Keratinocyte (primary cell): ENCODE measurements at regions not wholly inside any gene's neighbourhood (a gene's known extent, or its start where the extent isn't known, plus 50 kb on each side); places are given as distances from the start of the nearest gene placed in this dataset.

Source experiments
- DNase-seq: peaks from one replicate; pipeline ENCODE4 v3.0.0-alpha.2; 2011; ENCODE audit warnings: low read depth, missing footprints, low spot score
- FAIRE-seq: peaks from 2 replicates; lab custom pipeline; 2011; peaks lifted over from hg19 to GRCh38; lab: Jason Lieb, UNC
- H2AFZ ChIP-seq: 2 replicates; pipeline ENCODE4 v1.6.0; 2012; ENCODE audit warnings: low read length, control low read depth, inconsistent platforms; ENCODE audit not compliant: control insufficient read depth
- H3K27ac ChIP-seq: 2 replicates; pipeline ENCODE4 v1.5.1; 2011; ENCODE audit warnings: low read length; ENCODE audit not compliant: control insufficient read depth, insufficient read depth
- H3K27me3 ChIP-seq: 3 replicates; pipeline ENCODE4 v1.6.0; 2011; ENCODE audit warnings: low read length; ENCODE audit not compliant: control insufficient read depth, insufficient read depth; ENCODE audit errors: extremely low read depth
- H3K36me3 ChIP-seq, 2 experiments: 2 replicates in 1 of 2; 3 replicates in 1 of 2; pipeline ENCODE4 v1.5.1; 2011; ENCODE audit warnings: low read length in 2 of 2, mild to moderate bottlenecking in 1 of 2; ENCODE audit not compliant: control insufficient read depth in 2 of 2, insufficient read depth in 2 of 2; ENCODE audit errors: extremely low read depth in 1 of 2
- H3K4me1 ChIP-seq: 3 replicates; pipeline ENCODE4 v1.5.1; 2011; ENCODE audit warnings: low read length; ENCODE audit not compliant: control insufficient read depth, insufficient read depth; ENCODE audit errors: extremely low read depth
- H3K4me2 ChIP-seq: 3 replicates; pipeline ENCODE4 v1.6.0; 2011; ENCODE audit warnings: low read depth, low read length; ENCODE audit not compliant: control insufficient read depth, insufficient read depth; ENCODE audit errors: extremely low read depth
- H3K4me3 ChIP-seq, 3 experiments: fragments of 200-600 bp in 1 of 3; sonication (generic) in 1 of 3; 2 replicates in 2 of 3; 3 replicates in 1 of 3; pipeline ENCODE4 v1.5.1; 2011 to 2016; ENCODE audit warnings: low read length in 3 of 3, mild to moderate bottlenecking in 3 of 3, control low read depth in 2 of 3, inconsistent platforms in 1 of 3, low read depth in 1 of 3, mixed read lengths in 1 of 3, mixed run types in 1 of 3, moderate library complexity in 1 of 3; ENCODE audit not compliant: control insufficient read depth in 2 of 3, insufficient read depth in 2 of 3; ENCODE audit errors: extremely low read depth in 1 of 3
- H3K79me2 ChIP-seq: 2 replicates; pipeline ENCODE4 v1.6.0; 2012; ENCODE audit warnings: low read length; ENCODE audit not compliant: control insufficient read depth, insufficient read depth
- H3K9ac ChIP-seq: 3 replicates; pipeline ENCODE4 v1.6.0; 2011; ENCODE audit warnings: low read length; ENCODE audit not compliant: control insufficient read depth, insufficient read depth; ENCODE audit errors: extremely low read depth
- H3K9me1 ChIP-seq: 3 replicates; pipeline ENCODE4 v1.6.0; 2011; ENCODE audit warnings: low read length; ENCODE audit not compliant: control insufficient read depth, insufficient read depth; ENCODE audit errors: extremely low read depth
- H3K9me3 ChIP-seq: 2 replicates; pipeline ENCODE4 v1.5.1; 2012; ENCODE audit warnings: low read depth, low read length; ENCODE audit not compliant: control insufficient read depth
- H4K20me1 ChIP-seq: 3 replicates; pipeline ENCODE4 v1.6.0; 2011; ENCODE audit warnings: low read length; ENCODE audit not compliant: control insufficient read depth, insufficient read depth; ENCODE audit errors: extremely low read depth
- CTCF ChIP-seq, 3 experiments: IDR thresholded peaks in 1 of 3; conservative IDR thresholded peaks in 1 of 3; optimal IDR thresholded peaks in 1 of 3; 2 replicates in 2 of 3; 3 replicates in 1 of 3; pipeline versions ENCODE3 to v1.5.1; 2011; ENCODE audit warnings: low read length in 3 of 3, mild to moderate bottlenecking in 3 of 3, moderate library complexity in 2 of 3, control low read depth in 1 of 3, inconsistent platforms in 1 of 3; ENCODE audit not compliant: insufficient read depth in 2 of 3; ENCODE audit errors: extremely low read depth in 1 of 3
- EZH2 ChIP-seq: IDR thresholded peaks from one replicate; pipeline ENCODE4 v1.6.1; 2012; ENCODE audit warnings: inconsistent platforms, mild to moderate bottlenecking, low read length, moderate library complexity
- dilution Hi-C: fragments of 300-500 bp; cut with MboI; formaldehyde crosslinking; loops from one replicate; pipeline ENCODE4 v1.7.0; 2020; ENCODE audit warnings: low sequenced_read_pairs; ENCODE audit not compliant: extremely low pct_ligation_motif_present

GRCh38 chr2:66919286-66919685, 477.8 kb upstream of the ETAA1 start:
- dilution Hi-C loops: no loop called here
- Histone ChIP-seq H3K4me2 (no peak overlapping the region), H3K79me2 (no peaks in the 10 kb centered on the region), H3K9me3 (no peaks in the 10 kb centered on the region), H2AFZ (no peak overlapping the region), H4K20me1 (no peaks in the 10 kb centered on the region), H3K4me3 (no peak overlapping the region), H3K9ac (no peak overlapping the region), H3K9me1 (no peaks in the 10 kb centered on the region), H3K27me3 (no peaks in the 10 kb centered on the region), H3K36me3 (no peaks in the 10 kb centered on the region), H3K27ac (no peak overlapping the region), H3K4me1 (peaks cover 5% of the 10 kb centered on the region)
- TF ChIP-seq EZH2 (no peak), CTCF (optimal IDR thresholded peaks at IDR 0.05 in 1 of 3, IDR thresholded peaks at IDR 0.05 in 1 of 3, conservative IDR thresholded peaks at IDR 0.05 in 1 of 3; ENCODE audit: extremely low read depth in 1 of 3, insufficient read depth in 2 of 3, low read length in 3 of 3) (no peak)
- DNase-seq: no peak
- FAIRE-seq: no peak

GRCh38 chr2:66920415-66920814, 476.7 kb upstream of the ETAA1 start:
- Histone ChIP-seq H3K9ac (no peak overlapping the region), H2AFZ (no peak overlapping the region), H4K20me1 (no peaks in the 10 kb centered on the region), H3K27ac (no peak overlapping the region), H3K27me3 (no peaks in the 10 kb centered on the region), H3K4me1 (peaks cover 9% of the 10 kb centered on the region), H3K36me3 (no peaks in the 10 kb centered on the region), H3K79me2 (no peaks in the 10 kb centered on the region), H3K4me3 (no peak overlapping the region), H3K9me1 (no peaks in the 10 kb centered on the region), H3K4me2 (no peak overlapping the region), H3K9me3 (no peaks in the 10 kb centered on the region)
- dilution Hi-C loops: no loop called here
- FAIRE-seq (no peak), DNase-seq (no peak)
- TF ChIP-seq EZH2 (no peak), CTCF (optimal IDR thresholded peaks at IDR 0.05 in 1 of 3, IDR thresholded peaks at IDR 0.05 in 1 of 3, conservative IDR thresholded peaks at IDR 0.05 in 1 of 3; ENCODE audit: extremely low read depth in 1 of 3, insufficient read depth in 2 of 3, low read length in 3 of 3) (no peak)
